Ovary (tissue), 7 donors: ENCODE measurements at regions not wholly inside any gene's neighbourhood (a gene's known extent, or its start where the extent isn't known, plus 50 kb on each side); places are given as distances from the start of the nearest gene placed in this dataset.

Source experiments
- DNase-seq, 5 donors: peaks; one replicate each; pipeline ENCODE4 v3.0.0-alpha.2; 2019 to 2020
- H3K27ac ChIP-seq, 2 donors: fragments of 200-600 bp; one replicate each; pipeline versions ENCODE4 v1.5.1 to v1.8.0; 2019 to 2022
- H3K27me3 ChIP-seq: fragments of 200-600 bp; one replicate; pipeline ENCODE4 v1.8.0; 2022
- H3K36me3 ChIP-seq: fragments of 200-600 bp; sonication (generic); one replicate; pipeline ENCODE4 v1.5.1; 2019
- H3K4me1 ChIP-seq: one replicate; pipeline ENCODE4 v1.8.1; 2013; ENCODE audit warnings: mild to moderate bottlenecking, moderate library complexity; ENCODE audit not compliant: insufficient read depth
- H3K4me3 ChIP-seq: fragments of 200-600 bp; sonication (generic); one replicate; pipeline ENCODE4 v1.5.1; 2017
- H3K9me3 ChIP-seq, 2 donors: fragments of 200-600 bp in 1 of 2; sonication (generic) in 1 of 2; one replicate each; pipeline versions ENCODE4 v1.5.1 to v1.8.1; 2013 to 2019; ENCODE audit warnings: mild to moderate bottlenecking in 1 of 2, moderate library complexity in 1 of 2
- CTCF ChIP-seq, 3 donors: fragments of 450-650 bp in 2 of 3; fragments of 200-600 bp in 1 of 3; IDR thresholded peaks; one replicate each; pipeline versions ENCODE4 v1.5.1 to v1.8.0; 2016 to 2022; ENCODE audit warnings: antibody characterized with exemption in 3 of 3, mild to moderate bottlenecking in 1 of 3
- EP300 ChIP-seq: sonication (generic); formaldehyde crosslinking; IDR thresholded peaks from one replicate; pipeline ENCODE4 v1.6.1; 2017; ENCODE audit warnings: antibody characterized with exemption
- POLR2A ChIP-seq: fragments of 450-650 bp; IDR thresholded peaks from one replicate; pipeline ENCODE4 v1.6.1; 2017; ENCODE audit warnings: antibody characterized with exemption, mild to moderate bottlenecking, moderate library complexity
- WGBS, 3 donors: extraction: QIAGEN DNeasy Blood & Tissue Kit in 1 of 3; methylation state at CpG; one replicate each; pipeline versions ENCODE4 v1.1.5 to v1.1.7; 2013 to 2017; 5-methylcytosine and 5-hydroxymethylcytosine counted together
- intact Hi-C, 4 donors: fragments of 100-400 bp; cut with DNase I; formaldehyde crosslinking; loops; one replicate each; pipeline versions ENCODE4 v1.11.0 to v1.15.1; 2022 to 2023
- donor health status: DM: no; HTN: no; CAD: no; lungs with moderate emphysema.
- donor health status: DM: no; HTN: no; CAD: no.
- donor health status: Bipolar disorder and iron deficiency.
- donor health status: DM: no; HTN: no; CAD: no.
- donor health status: DM: yes; HTN: yes; CAD: no.

GRCh38 chr7:42385912-42386311 lies 148.9 kb upstream of the GLI3 start:
- Histone ChIP-seq H3K36me3 (no peaks in the 10 kb centered on the region), H3K4me1 (no peaks in the 10 kb centered on the region), H3K4me3 (no peak overlapping the region), H3K27me3 (no peaks in the 10 kb centered on the region), H3K27ac (no peak overlapping the region), H3K9me3 (no peaks in the 10 kb centered on the region)
- no peak for DNase-seq
- WGBS, 3 donors: 92 to 95% (median 94%) methylated on average over 3 of the region's 3 CpGs
- intact Hi-C loops: no loop called here
- TF ChIP-seq CTCF (IDR thresholded peaks at IDR 0.05) (no peak), POLR2A (no peak), EP300 (no peak)

GRCh38 chr7:42381161-42381560 lies 144.2 kb upstream of the GLI3 start:
- TF ChIP-seq EP300 (no peak), CTCF (IDR thresholded peaks at IDR 0.05) (no peak), POLR2A (no peak)
- intact Hi-C loops: no loop called here
- no peaks in the 10 kb centered on the region for H3K27me3 ChIP-seq
- DNase-seq: no peak
- H3K9me3 ChIP-seq: no peaks in the 10 kb centered on the region
- no peaks in the 10 kb centered on the region for H3K4me1 ChIP-seq
- no peak overlapping the region for H3K27ac ChIP-seq
- WGBS, 3 donors: 49 to 73% (median 64%) methylated on average over 1 of the region's 1 CpG
- H3K36me3 ChIP-seq: no peaks in the 10 kb centered on the region
- H3K4me3 ChIP-seq: no peak overlapping the region

GRCh38 chr7:42380401-42380800 lies 143.4 kb upstream of the GLI3 start:
- TF ChIP-seq CTCF (IDR thresholded peaks at IDR 0.05) (no peak), EP300 (no peak)
- H3K9me3 ChIP-seq: no peaks in the 10 kb centered on the region
- no peaks in the 10 kb centered on the region for H3K36me3 ChIP-seq
- H3K27me3 ChIP-seq: no peaks in the 10 kb centered on the region
- DNase-seq: no peak
- intact Hi-C loops: no loop called here
- H3K4me1 ChIP-seq: no peaks in the 10 kb centered on the region
- no peak overlapping the region for H3K27ac ChIP-seq
- no peak overlapping the region for H3K4me3 ChIP-seq
- WGBS, 3 donors: 11 to 23% (median 18%) methylated on average over 1 of the region's 1 CpG

- H3K4me3 ChIP-seq: no peak overlapping the region
- H3K4me1 ChIP-seq: no peaks in the 10 kb centered on the region
- H3K27me3 ChIP-seq: no peaks in the 10 kb centered on the region
- no peak overlapping the region for H3K27ac ChIP-seq
- 89 to 92% (median 90%) methylated on average over 3 of the region's 3 CpGs for WGBS, 3 donors
- DNase-seq: no peak
- H3K9me3 ChIP-seq: no peaks in the 10 kb centered on the region
- intact Hi-C loops: no loop called here
- no peak for TF ChIP-seq CTCF (IDR thresholded peaks at IDR 0.05)
- no peak for TF ChIP-seq POLR2A
- TF ChIP-seq EP300: no peak
- H3K36me3 ChIP-seq: no peaks in the 10 kb centered on the region
Measured at GRCh38 chr7:42378149-42378548, 141.1 kb upstream of the GLI3 start.

- DNase-seq: no peak
- no peaks in the 10 kb centered on the region for H3K36me3 ChIP-seq
- TF ChIP-seq POLR2A: no peak
- no peak for TF ChIP-seq CTCF (IDR thresholded peaks at IDR 0.05)
- no peak for TF ChIP-seq EP300
- no peak overlapping the region for H3K4me3 ChIP-seq
- intact Hi-C loops: no loop called here
- H3K27ac ChIP-seq: no peak overlapping the region
- H3K4me1 ChIP-seq: no peaks in the 10 kb centered on the region
- H3K27me3 ChIP-seq: no peaks in the 10 kb centered on the region
- 58 to 81% (median 74%) methylated on average over 1 of the region's 1 CpG for WGBS, 3 donors
- no peaks in the 10 kb centered on the region for H3K9me3 ChIP-seq
Measured at GRCh38 chr7:42373285-42373684, 136.3 kb upstream of the GLI3 start.
